GF-D8 (cell line): ENCODE measurements at regions not wholly inside any gene's neighbourhood (a gene's known extent, or its start where the extent isn't known, plus 50 kb on each side); places are given as distances from the start of the nearest gene placed in this dataset.

Experiments used
- DNase-seq: peaks from one replicate; lab custom pipeline; 2025; lab: John Stamatoyannopoulos, UW

- DNase-seq, result no peak
Observed at GRCh38 chr3:102748646-102749045, 313.8 kb downstream of the ZPLD1 start.

- DNase-seq, result no peak
Observed at GRCh38 chr3:102750322-102750721, 315.5 kb downstream of the ZPLD1 start.

- DNase-seq, result no peak
Observed at GRCh38 chr3:102753901-102754300, 319.1 kb downstream of the ZPLD1 start.

GRCh38 chr3:102756706-102757105 is 321.9 kb downstream of the ZPLD1 start:
- no peak for DNase-seq

GRCh38 chr3:102757950-102758349 is 323.1 kb downstream of the ZPLD1 start:
- DNase-seq, result no peak

- no peak for DNase-seq
Observed at GRCh38 chr3:102761766-102762165, 327.0 kb downstream of the ZPLD1 start.

- DNase-seq, result no peak
Observed at GRCh38 chr3:102790747-102791325, 356.0 kb downstream of the ZPLD1 start.

- DNase-seq, result no peak
Observed at GRCh38 chr3:102791641-102792589, 357.1 kb downstream of the ZPLD1 start.

- no peak for DNase-seq
Observed at GRCh38 chr3:102796804-102797203, 362.0 kb downstream of the ZPLD1 start.

GRCh38 chr3:102802819-102803420 is 368.1 kb downstream of the ZPLD1 start:
- DNase-seq, result no peak

GRCh38 chr3:102810937-102811336 is 376.1 kb downstream of the ZPLD1 start:
- no peak for DNase-seq

GRCh38 chr3:102826636-102827035 is 391.8 kb downstream of the ZPLD1 start:
- no peak for DNase-seq

- DNase-seq, result no peak
Observed at GRCh38 chr3:102827386-102827785, 392.6 kb downstream of the ZPLD1 start.

- no peak for DNase-seq
Observed at GRCh38 chr3:102830415-102830814, 395.6 kb downstream of the ZPLD1 start.

- no peak for DNase-seq
Observed at GRCh38 chr3:102841866-102842265, 407.1 kb downstream of the ZPLD1 start.

- no peak for DNase-seq
Observed at GRCh38 chr3:102866845-102867244, 432.0 kb downstream of the ZPLD1 start.

- DNase-seq, result no peak
Observed at GRCh38 chr3:102883515-102883914, 448.7 kb downstream of the ZPLD1 start.

- no peak for DNase-seq
Observed at GRCh38 chr3:102885289-102885688, 450.5 kb downstream of the ZPLD1 start.

GRCh38 chr3:102887431-102887830 is 452.6 kb downstream of the ZPLD1 start:
- no peak for DNase-seq

- no peak for DNase-seq
Observed at GRCh38 chr3:102896851-102897621, 462.2 kb downstream of the ZPLD1 start.

GRCh38 chr3:102904629-102905028 is 469.8 kb downstream of the ZPLD1 start:
- no peak for DNase-seq

- DNase-seq, result no peak
Observed at GRCh38 chr3:102905811-102906210, 471.0 kb downstream of the ZPLD1 start.
